Esophagus muscularis mucosa (tissue), 3 donors: ENCODE measurements at regions not wholly inside any gene's neighbourhood (a gene's known extent, or its start where the extent isn't known, plus 50 kb on each side); places are given as distances from the start of the nearest gene placed in this dataset.

Source experiments
- POLR2A ChIP-seq: fragments of 450-650 bp; IDR thresholded peaks from one replicate; pipeline ENCODE4 v1.6.1; 2017; ENCODE audit warnings: antibody characterized with exemption, moderate library complexity, mild to moderate bottlenecking, low read depth
- POLR2AphosphoS5 ChIP-seq, 2 donors: sonication (generic); formaldehyde crosslinking; IDR thresholded peaks; one replicate each; pipeline ENCODE4 v1.6.1; 2017; ENCODE audit warnings: antibody characterized with exemption in 2 of 2
- TF ChIP-seq, protein P1 (sequence below), 3 experiments: fragments of 200-600 bp in 2 of 3; fragments of 450-650 bp in 1 of 3; sonication (generic) in 2 of 3; IDR thresholded peaks; one replicate each; pipeline ENCODE4 v1.5.1; 2017 to 2019; ENCODE audit warnings: antibody characterized with exemption in 3 of 3, mild to moderate bottlenecking in 2 of 3, moderate library complexity in 1 of 3

DNA sequence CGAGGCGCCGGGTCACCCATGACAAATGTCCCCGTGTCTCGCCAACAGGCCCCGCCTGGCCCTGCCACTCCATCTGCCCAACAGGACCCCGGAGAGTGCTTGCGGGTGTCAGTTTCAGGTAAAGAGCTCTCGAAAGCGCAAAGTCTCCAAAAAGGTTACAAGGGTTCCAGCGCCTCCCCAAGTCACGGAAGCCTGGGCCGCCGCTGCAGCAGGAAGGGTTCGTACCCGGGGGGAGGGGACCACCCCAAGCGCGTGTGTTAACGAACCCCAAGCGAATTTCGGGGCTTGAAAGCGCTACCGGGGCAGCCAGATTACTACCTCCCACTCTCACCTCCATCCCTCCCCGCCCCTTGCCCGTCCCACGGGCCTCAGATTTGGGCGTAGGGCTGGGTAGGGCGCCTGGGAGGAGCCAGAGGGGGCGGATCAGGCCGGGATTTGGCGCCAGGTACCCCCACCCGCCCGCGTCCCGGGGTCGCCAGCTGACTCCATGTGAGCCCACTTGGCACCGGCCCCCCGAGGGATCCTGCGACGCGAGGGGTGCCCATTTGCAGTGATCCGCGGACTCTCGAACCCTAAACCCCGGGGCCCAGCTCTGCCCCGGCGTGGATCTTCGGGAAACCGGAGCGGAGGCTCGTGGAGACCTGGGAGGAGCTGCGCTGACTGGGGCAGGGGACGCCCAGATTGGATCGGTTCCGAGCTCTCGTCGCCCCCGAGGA is 85.9 kb downstream of the NR2F2 start:
- TF ChIP-seq, protein P1, sequence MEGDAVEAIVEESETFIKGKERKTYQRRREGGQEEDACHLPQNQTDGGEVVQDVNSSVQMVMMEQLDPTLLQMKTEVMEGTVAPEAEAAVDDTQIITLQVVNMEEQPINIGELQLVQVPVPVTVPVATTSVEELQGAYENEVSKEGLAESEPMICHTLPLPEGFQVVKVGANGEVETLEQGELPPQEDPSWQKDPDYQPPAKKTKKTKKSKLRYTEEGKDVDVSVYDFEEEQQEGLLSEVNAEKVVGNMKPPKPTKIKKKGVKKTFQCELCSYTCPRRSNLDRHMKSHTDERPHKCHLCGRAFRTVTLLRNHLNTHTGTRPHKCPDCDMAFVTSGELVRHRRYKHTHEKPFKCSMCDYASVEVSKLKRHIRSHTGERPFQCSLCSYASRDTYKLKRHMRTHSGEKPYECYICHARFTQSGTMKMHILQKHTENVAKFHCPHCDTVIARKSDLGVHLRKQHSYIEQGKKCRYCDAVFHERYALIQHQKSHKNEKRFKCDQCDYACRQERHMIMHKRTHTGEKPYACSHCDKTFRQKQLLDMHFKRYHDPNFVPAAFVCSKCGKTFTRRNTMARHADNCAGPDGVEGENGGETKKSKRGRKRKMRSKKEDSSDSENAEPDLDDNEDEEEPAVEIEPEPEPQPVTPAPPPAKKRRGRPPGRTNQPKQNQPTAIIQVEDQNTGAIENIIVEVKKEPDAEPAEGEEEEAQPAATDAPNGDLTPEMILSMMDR (IDR thresholded peaks at IDR 0.05): no peak
- no peak for TF ChIP-seq POLR2AphosphoS5 (IDR thresholded peaks at IDR 0.05)
- TF ChIP-seq POLR2A: no peak
